ENCODE measurements at regions not wholly inside any gene's neighbourhood (a gene's known extent, or its start where the extent isn't known, plus 50 kb on each side); places are given as distances from the start of the nearest gene placed in this dataset.

DNA sequence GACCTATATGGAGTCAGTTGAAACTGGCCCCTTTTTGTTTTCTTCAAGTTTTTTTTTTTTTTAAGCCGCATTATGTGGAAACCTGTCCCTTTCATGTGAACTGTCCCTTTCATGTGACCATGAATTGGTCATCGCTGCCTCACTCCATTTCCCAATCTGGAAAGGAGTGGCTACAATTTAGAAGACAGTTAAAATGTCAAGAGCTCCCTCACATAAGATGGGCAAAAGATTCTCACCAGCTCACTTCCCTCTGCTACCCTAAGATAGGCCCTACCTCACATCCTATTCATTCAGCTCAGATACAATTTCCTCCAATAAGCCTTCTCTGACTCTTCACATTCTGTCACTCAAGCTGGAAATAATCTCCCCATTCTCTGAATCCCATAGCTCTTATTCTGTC is 111.3 kb upstream of the BCL6 start:
- H2BK15ac ChIP-seq (ENCODE audit: low read depth, low read length) = no peak overlapping the region
- H2BK120ac ChIP-seq (ENCODE audit: low read depth, low read length, poor library complexity, severe bottlenecking) = no peak overlapping the region
- H3K56ac ChIP-seq (ENCODE audit: insufficient read length, low read depth, low read length) = no peak overlapping the region
- no peak overlapping the region for H3K4me3 Mint-ChIP-seq
- peaks cover 9 to 14% of the 10 kb centered on the region in 2 experiments for H3K4me1 Mint-ChIP-seq
- H3K27ac Mint-ChIP-seq = no peak overlapping the region
- H3K27me3 Mint-ChIP-seq (ENCODE audit: low read depth) = no peaks in the 10 kb centered on the region
- H3K18ac ChIP-seq (ENCODE audit: insufficient read length, low read depth, low read length) = no peak overlapping the region
- no peaks in the 10 kb centered on the region for H3K23me2 ChIP-seq (ENCODE audit: insufficient read length, low read depth, low read length, poor library complexity, severe bottlenecking)
- H2BK20ac ChIP-seq (ENCODE audit: low read depth, low read length, poor library complexity, severe bottlenecking) = no peak overlapping the region
- H3K27me3 ChIP-seq (ENCODE audit: insufficient read depth, low read length) = no peaks in the 10 kb centered on the region
- no peak overlapping the region for H2AK5ac ChIP-seq (ENCODE audit: insufficient read length, low read length)
- H3K79me1 ChIP-seq (ENCODE audit: insufficient read depth, low read depth, low read length, poor library complexity, severe bottlenecking) = no peaks in the 10 kb centered on the region
- H4K8ac ChIP-seq (replicated peaks; ENCODE audit: insufficient read length, low read depth, low read length) = no peak overlapping the region
- H2AFZ ChIP-seq (ENCODE audit: low read length) = no peak overlapping the region
- H3K23ac ChIP-seq (ENCODE audit: insufficient read length, low read depth, low read length) = no peak overlapping the region
- H3K36me3 Mint-ChIP-seq (ENCODE audit: insufficient read depth in 1 of 3, low read depth in 3 of 3) = peaks cover 10 to 21% (median 15%) of the 10 kb centered on the region in 3 experiments
- no peak for DNase-seq
- peaks cover 18 to 31% of the 10 kb centered on the region in 2 experiments for H3K9me3 Mint-ChIP-seq
- no peak overlapping the region for H3K4me2 ChIP-seq (ENCODE audit: insufficient read depth, insufficient read length, low read length)
- peaks cover 13% of the 10 kb centered on the region for H3K9me3 ChIP-seq (ENCODE audit: control insufficient read depth, low read depth, low read length)
- H4K91ac ChIP-seq (ENCODE audit: insufficient read length, low read depth, low read length) = no peak overlapping the region
- no peak overlapping the region for H2BK5ac ChIP-seq (ENCODE audit: insufficient read length, low read length)
- no peak overlapping the region for H3K9ac ChIP-seq (ENCODE audit: extremely low read depth, insufficient read length, low read length)
- H3K14ac ChIP-seq (ENCODE audit: insufficient read depth, low read length) = no peak overlapping the region
- H4K20me1 ChIP-seq (ENCODE audit: control insufficient read depth, insufficient read depth, insufficient read length) = no peaks in the 10 kb centered on the region
- no peaks in the 10 kb centered on the region for H3K4me1 ChIP-seq (ENCODE audit: insufficient read depth, low read length)
- no peak overlapping the region for H3K4ac ChIP-seq (ENCODE audit: low read depth, low read length)
- no peak overlapping the region for H3K27ac ChIP-seq (ENCODE audit: insufficient read length, low read depth, low read length)
- H4K5ac ChIP-seq (ENCODE audit: insufficient read length, low read depth, low read length) = no peak overlapping the region
- TF ChIP-seq, protein P1, sequence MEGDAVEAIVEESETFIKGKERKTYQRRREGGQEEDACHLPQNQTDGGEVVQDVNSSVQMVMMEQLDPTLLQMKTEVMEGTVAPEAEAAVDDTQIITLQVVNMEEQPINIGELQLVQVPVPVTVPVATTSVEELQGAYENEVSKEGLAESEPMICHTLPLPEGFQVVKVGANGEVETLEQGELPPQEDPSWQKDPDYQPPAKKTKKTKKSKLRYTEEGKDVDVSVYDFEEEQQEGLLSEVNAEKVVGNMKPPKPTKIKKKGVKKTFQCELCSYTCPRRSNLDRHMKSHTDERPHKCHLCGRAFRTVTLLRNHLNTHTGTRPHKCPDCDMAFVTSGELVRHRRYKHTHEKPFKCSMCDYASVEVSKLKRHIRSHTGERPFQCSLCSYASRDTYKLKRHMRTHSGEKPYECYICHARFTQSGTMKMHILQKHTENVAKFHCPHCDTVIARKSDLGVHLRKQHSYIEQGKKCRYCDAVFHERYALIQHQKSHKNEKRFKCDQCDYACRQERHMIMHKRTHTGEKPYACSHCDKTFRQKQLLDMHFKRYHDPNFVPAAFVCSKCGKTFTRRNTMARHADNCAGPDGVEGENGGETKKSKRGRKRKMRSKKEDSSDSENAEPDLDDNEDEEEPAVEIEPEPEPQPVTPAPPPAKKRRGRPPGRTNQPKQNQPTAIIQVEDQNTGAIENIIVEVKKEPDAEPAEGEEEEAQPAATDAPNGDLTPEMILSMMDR (conservative IDR thresholded peaks at IDR 0.05) = no peak
- H2BK12ac ChIP-seq (ENCODE audit: insufficient read length, low read depth, low read length) = no peak overlapping the region
- WGBS (ENCODE audit: extremely low coverage, insufficient read length, low lambda C conversion rate) = no CpG with 5 or more reads among the region's 2 CpGs
- H3K79me2 ChIP-seq (ENCODE audit: insufficient read depth, low read length) = no peaks in the 10 kb centered on the region; the same call in 1 of the 2 replicates
- no peak overlapping the region for H3T11ph ChIP-seq (ENCODE audit: low read length)

Measured in H9 (cell line).